ENCODE measurements at regions not wholly inside any gene's neighbourhood (a gene's known extent, or its start where the extent isn't known, plus 50 kb on each side); places are given as distances from the start of the nearest gene placed in this dataset.

DNA sequence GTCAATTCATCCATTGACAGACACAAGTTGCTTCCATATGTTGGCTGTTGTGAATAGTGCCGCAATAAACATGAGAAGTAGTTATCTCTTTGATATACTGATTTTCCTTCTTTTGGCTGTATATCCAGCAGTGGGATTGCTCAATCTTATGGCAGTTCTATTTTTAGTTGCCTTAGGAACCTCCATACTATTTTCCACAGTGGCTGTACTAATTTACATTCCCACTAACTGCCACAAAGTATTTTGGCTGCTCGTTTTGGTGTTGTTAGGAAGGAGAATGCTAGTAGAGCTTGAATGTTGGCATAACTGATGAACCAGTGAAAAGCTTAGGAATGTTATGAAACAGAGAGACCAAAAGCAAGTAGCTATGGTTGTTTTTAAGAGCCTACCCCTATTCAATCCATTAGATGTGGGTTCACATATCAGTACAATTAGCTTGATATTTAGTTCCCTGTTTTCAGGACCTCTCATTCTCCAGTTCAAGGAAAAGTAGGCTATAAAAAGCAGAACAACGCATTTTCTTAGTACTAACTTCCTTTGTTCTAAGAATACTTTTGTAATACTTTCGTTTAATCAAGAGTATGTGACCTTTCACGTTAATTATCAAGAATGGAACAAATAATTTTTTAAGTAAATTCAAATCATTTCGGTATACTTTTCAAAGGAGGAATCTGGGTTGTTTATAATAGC is 100.3 kb downstream of the FAS start:
- no peak for TF ChIP-seq CTCF (IDR thresholded peaks at IDR 0.05; ENCODE audit: borderline replicate concordance)
- no peaks in the 10 kb centered on the region for H3K9me3 ChIP-seq (replicated peaks)
- no peaks in the 10 kb centered on the region for H3K36me3 ChIP-seq
- intact Hi-C loops (cut with micrococcal nuclease), result no loop called here
- no peak for DNase-seq
- H3K27me3 ChIP-seq (ENCODE audit: low read depth), result no peaks in the 10 kb centered on the region
- peak overlapping the region; percentile 3 for H3K27ac ChIP-seq (replicated peaks)
- no peak overlapping the region for H3K4me3 ChIP-seq
- peaks cover 41% of the 10 kb centered on the region for H3K4me1 ChIP-seq

GRCh38 chr10:89086801-89087521 is 96.4 kb downstream of the FAS start:
- H3K36me3 ChIP-seq, result no peaks in the 10 kb centered on the region
- peak overlapping the region; percentile 86 for H3K27ac ChIP-seq (replicated peaks)
- H3K9me3 ChIP-seq (replicated peaks), result no peaks in the 10 kb centered on the region
- H3K4me1 ChIP-seq, result peaks cover 42% of the 10 kb centered on the region
- intact Hi-C loops (cut with micrococcal nuclease), result no loop called here
- DNase-seq, result peak; percentile 72
- no peaks in the 10 kb centered on the region for H3K27me3 ChIP-seq (ENCODE audit: low read depth)
- TF ChIP-seq CTCF (IDR thresholded peaks at IDR 0.05; ENCODE audit: borderline replicate concordance), result no peak
- peak overlapping the region; percentile 43 for H3K4me3 ChIP-seq

DNA sequence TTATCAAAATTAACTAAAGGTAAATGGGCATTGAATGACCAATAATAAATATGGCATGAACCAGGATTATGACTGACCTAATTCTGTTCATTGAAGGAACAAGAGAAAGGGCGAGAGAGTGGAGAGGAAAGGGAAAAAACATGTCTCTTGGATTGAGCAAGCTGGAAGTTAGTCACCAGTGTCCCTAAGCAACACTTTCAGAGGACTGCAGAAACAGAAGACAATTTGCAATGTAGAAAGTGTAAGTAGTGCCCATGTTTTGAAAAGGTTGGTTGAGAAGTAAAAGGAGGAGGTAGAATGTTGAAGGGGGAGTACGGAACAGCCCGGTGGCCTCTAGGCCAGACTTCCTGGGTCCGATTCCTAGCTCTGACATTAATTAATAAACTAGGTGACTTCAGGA is 94.6 kb downstream of the FAS start:
- no peaks in the 10 kb centered on the region for H3K27me3 ChIP-seq (ENCODE audit: low read depth)
- H3K4me1 ChIP-seq, result peaks cover 28% of the 10 kb centered on the region
- TF ChIP-seq CTCF (IDR thresholded peaks at IDR 0.05; ENCODE audit: borderline replicate concordance), result no peak
- H3K4me3 ChIP-seq, result no peak overlapping the region
- peak overlapping the region; percentile 46 for H3K27ac ChIP-seq (replicated peaks)
- DNase-seq, result no peak
- no peaks in the 10 kb centered on the region for H3K9me3 ChIP-seq (replicated peaks)
- no peaks in the 10 kb centered on the region for H3K36me3 ChIP-seq
- intact Hi-C loops (cut with micrococcal nuclease), result no loop called here

DNA sequence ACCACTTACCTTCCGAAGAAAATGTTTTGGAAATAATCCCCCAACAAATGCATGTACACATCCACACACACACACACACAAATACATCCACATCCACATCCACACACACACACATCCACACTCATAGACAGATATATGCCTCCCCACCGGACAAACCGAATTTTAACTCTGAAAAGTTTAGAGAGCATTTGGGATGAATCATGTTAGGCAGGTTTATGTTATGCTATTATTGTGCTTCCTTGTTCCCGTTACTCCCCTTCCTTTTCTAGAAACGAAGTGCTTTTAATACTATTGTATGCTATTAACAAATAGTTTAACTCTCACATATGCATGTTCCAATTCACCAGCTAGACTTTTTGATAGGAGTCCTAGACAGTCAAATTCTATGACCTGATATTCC is 91.5 kb downstream of the FAS start:
- TF ChIP-seq CTCF (IDR thresholded peaks at IDR 0.05; ENCODE audit: borderline replicate concordance), result no peak
- no peaks in the 10 kb centered on the region for H3K36me3 ChIP-seq
- H3K27ac ChIP-seq (replicated peaks), result peak overlapping the region; percentile 46
- no peak for DNase-seq
- H3K4me1 ChIP-seq, result peaks cover 20% of the 10 kb centered on the region
- H3K27me3 ChIP-seq (ENCODE audit: low read depth), result no peaks in the 10 kb centered on the region
- H3K4me3 ChIP-seq, result no peak overlapping the region
- intact Hi-C loops (cut with micrococcal nuclease), result no loop called here
- H3K9me3 ChIP-seq (replicated peaks), result no peaks in the 10 kb centered on the region

GRCh38 chr10:89080660-89081059 is 90.1 kb downstream of the FAS start:
- Histone ChIP-seq H3K4me1 (peaks cover 12% of the 10 kb centered on the region), H3K36me3 (no peaks in the 10 kb centered on the region), H3K27ac (replicated peaks) (no peak overlapping the region), H3K9me3 (replicated peaks) (no peaks in the 10 kb centered on the region), H3K27me3 (ENCODE audit: low read depth) (no peaks in the 10 kb centered on the region), H3K4me3 (no peak overlapping the region)
- no peak for TF ChIP-seq CTCF (IDR thresholded peaks at IDR 0.05; ENCODE audit: borderline replicate concordance)
- intact Hi-C loops (cut with micrococcal nuclease), result no loop called here
- DNase-seq, result no peak

All from left ventricle myocardium inferior (tissue), 1 donor.